Superior temporal gyrus (tissue), 1 donor: ENCODE measurements at regions not wholly inside any gene's neighbourhood (a gene's known extent, or its start where the extent isn't known, plus 50 kb on each side); places are given as distances from the start of the nearest gene placed in this dataset.

ENCODE experiments used
- DNase-seq: peaks from one replicate; pipeline ENCODE4 v3.0.0-alpha.2; 2016; ENCODE audit errors: extremely low spot score

- no peak for DNase-seq
These were observed 112.1 kb downstream of the DLL1 start for GRCh38 chr6:170178561-170179477.

DNA sequence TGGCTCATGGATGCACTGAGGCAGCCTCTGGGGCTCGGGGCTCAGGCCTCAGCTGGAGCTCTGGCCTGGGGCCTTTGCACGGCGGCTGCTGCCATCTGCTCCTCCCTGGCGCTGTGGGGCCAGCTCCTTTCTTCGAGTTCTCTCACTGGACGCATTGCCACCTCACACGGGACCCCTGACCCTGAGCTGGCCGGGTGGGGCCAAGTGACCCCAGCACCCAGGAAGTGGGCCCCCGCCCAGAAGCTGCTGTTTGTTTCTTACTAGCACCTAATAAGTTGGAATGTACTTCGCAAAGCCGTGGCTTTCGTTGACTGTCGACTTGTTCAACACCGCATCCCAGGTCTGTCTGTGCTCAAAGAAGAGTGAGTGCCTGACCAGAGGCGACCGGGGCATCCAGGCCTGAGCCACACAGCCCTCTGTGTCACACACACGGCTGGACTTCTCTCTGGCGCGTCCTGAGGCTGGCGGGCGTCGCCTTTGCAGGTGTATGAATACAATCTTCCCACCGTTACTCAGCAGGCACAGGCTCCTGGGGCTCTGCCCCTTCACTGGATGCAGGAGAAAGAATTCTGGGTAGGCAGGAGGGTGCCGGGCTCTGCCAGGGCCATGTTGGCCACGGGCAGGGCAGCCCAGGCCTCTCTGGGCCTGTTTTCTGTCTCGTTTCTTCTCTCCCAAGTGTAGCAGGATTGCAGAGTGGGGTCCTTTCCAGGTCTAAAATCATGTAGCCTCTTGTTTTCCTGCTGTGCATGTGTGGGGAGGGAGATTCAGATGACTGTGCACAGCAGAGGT, 112.9 kb downstream of the DLL1 start:
- no peak for DNase-seq

DNA sequence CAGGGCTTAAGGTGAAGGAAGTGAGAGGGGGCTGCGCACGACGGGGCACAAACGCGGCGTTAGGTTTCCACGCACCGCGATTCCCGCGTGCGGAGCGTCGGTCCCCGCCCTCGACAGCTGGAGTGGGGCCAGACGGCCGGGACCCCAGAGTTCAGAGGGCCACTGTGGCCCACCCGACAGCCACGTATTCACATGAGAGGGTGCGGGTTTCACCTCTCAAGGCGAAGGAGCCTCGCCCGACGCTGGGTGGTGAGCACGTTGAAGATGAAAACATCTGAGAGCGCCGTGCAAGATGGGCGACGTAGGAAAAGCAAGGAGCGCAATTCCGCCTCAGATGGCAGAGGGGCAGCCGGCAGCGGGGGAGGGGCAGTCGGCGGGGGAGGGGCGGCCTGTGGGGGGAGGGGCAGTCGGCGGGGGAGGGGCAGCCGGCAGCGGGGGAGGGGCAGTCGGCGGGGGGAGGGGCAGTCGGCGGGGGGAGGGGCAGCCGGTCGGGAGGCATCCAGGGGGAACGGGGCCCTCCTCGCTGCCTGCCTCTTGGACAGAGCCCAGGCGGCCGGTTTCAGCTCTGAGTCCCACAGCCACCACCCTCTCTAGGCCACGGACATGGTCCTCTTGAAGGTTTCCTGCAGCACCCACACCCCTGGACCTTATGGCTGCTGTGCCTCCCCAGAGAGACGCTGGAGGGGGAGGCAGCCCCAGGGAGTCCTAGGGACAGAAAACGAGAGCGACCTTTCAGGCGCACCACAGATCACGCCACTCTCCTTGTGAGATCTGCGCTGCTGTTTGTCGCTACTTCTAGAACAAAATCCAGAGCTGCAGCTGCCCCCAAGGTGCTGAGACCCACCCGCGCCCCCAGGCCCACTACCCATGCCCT, 113.7 kb downstream of the DLL1 start:
- no peak for DNase-seq

GRCh38 chr6:170176136-170176897, 114.6 kb downstream of the DLL1 start:
- DNase-seq, result no peak

DNA sequence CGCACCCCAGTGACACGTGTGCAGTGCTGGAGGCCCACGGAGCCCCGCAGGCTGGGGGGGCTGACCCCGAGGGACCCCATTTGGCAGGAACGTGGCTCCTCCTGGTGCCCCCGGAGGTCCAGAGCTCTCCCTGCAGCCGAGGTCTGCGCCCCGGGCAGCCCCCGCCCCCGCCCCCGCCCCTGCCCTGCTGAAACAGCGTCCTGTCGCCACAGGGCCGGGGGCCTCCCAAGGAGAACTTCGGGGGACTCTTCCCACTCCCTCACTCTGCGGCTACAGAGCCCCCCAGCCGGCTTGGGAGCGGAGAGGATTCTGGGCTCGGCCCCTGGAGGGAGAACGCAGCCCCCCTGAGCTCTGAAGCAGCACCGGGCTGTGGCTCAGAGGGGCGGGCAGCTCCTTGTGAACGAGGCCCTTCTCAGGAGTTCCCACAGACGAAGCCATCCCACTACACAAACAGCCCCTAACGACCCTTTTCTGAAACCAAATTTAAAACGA, 115.2 kb downstream of the DLL1 start:
- DNase-seq, result no peak

DNA sequence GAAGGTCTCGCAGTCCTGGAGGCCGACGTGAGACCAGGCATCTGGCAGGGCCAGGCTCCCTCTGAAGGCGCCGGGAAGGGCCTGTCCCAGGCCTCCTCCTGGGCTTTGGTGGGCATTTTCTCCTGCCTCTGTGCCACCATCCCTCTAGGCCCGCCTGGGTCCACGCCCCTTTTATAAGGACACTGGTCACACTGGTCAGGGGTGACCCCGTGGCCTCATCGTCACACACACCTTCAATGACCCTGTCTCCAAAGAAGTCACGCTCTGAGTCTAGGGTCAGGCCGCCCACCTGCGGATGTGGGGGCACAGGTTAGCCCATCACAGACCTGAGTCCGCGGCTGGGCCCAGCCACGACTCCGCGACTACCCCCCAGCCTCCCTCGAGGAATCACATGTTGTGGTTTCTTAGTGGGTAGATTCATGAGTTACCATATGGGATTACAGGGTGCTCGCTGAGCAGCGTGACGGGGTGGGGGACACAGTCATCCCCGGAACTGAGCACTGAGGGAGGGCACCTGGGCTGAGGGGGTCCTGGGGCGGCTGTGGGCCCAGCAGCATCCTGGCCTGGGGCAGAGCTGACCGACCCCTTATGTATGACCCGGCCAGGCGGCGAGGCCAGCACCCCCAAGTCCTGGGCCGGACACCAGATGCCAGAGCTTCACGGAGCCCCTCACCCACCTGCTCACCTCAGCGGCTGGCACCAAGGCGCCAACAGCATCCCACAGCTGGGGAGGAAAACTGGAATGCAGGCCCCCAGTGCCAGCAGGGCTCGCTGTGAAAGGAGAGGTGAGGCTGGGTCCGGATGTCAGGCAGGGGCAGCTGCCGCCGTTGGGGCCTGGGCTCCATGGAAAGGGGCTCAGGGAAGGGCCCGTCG, 115.9 kb downstream of the DLL1 start:
- no peak for DNase-seq

DNA sequence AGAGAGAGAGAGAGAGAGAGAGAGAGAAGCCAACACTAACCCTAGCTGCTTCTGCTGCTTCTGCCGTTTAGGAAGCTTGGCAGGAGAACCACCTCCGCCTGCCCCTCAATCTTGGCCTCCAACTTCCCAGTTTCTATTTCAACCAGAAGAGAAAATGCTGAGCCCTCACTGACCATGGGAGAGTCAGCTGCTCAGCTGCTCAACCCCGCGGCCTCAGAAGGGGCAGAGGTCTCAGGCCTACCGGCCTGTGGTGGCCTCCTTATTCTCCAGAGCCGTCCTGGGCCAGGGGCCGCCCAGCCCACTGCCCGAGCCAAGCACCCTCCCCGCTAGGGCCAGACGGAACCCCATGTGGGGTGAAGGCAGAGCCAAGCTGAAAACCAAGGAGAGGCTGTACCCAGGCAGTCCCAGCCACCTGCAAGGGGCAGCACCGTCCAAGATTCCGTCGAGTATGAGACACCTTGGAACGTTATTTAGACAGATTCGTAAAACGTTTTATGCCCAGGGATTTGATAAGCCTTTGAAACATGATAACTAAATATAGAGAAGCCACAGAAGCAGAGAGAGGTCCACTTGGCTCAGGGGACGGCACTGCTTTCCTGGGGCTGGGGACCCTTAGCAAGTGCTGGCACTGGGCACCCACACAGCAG, 116.6 kb downstream of the DLL1 start:
- no peak for DNase-seq

- no peak for DNase-seq
These were observed 117.5 kb downstream of the DLL1 start for GRCh38 chr6:170173335-170173881.

- DNase-seq, result no peak
These were observed 118.0 kb downstream of the DLL1 start for GRCh38 chr6:170172825-170173256.

- no peak for DNase-seq
These were observed 118.5 kb downstream of the DLL1 start for GRCh38 chr6:170172392-170172791.

DNA sequence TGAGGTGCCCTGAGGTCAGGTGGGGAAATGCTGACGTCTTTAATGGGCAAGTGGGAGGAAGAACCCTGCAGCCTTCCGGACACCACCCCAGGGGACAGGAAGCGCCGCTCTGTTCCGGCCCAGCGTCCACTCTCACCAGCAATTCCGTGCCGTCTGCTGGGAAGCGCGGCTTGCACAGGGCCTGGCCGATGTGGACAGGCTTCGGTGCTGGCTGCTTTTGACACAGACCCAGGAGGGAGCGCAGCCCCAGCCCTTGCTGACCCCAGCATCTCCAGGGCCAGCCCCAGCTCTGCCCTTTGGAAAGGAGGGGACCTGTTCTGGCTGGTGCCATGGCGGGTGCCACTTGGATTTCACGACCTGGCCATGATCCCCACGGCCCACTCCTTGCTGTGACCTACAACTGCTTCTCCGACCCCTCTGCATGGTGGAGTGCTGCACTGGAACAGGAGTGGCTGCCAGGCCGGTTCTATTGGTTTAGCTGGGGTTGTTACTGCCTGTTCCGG, 123.2 kb downstream of the DLL1 start:
- no peak for DNase-seq

- no peak for DNase-seq
These were observed 124.3 kb downstream of the DLL1 start for GRCh38 chr6:170166511-170167122.

- DNase-seq, result no peak
These were observed 125.3 kb downstream of the DLL1 start for GRCh38 chr6:170165471-170166117.

DNA sequence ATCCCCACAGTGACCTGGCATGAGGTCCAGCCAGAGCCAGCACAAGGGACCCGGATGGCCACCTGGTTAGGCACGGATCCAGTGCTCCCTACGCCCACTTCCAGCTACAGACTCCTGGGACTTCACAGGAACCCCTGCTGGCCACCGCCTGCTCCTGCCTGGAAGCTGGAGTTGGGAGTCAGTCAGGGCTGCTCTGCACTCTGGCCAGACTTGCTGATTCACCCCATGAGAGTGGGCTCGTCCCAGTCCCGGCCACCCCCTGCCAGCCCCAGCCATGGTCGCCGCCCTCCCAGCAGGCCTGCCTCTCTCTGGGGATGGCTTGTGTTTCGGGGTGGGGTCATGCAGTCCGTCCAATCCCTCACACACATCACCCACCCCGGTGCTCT, 125.8 kb downstream of the DLL1 start:
- DNase-seq, result no peak

- no peak for DNase-seq
These were observed 126.5 kb downstream of the DLL1 start for GRCh38 chr6:170164271-170164900.

DNA sequence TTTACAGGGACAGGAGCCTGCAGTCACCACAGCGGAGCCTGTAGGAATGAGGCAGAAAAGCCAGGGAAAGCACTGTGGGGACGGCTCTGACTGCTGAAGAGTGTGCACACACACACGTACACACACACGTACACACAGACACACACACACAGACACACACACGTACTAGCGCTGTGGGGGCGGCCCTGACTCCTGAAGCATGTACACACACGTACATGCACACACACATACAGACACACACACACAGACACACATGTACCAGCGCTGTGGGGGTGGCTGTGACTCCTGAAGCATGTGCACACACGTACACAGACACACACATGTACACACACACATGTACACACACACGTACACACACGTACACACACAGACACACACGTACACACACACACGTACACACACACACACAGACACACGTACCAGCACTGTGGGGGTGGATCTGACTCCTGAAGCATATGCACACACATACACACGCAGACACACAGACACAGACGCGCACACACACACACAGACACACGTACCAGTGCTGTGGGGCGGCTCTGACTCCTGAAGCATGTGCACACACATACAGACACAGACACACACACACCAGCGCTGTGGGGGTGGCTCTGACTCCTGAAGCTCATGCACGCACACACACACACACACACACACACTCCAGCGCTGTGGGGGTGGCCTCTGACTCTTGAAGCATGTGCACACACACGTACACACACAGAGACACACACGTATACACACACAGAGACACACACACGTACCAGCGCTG, 127.3 kb downstream of the DLL1 start:
- no peak for DNase-seq
